ENCODE measurements at regions not wholly inside any gene's neighbourhood (a gene's known extent, or its start where the extent isn't known, plus 50 kb on each side); places are given as distances from the start of the nearest gene placed in this dataset.

DNA sequence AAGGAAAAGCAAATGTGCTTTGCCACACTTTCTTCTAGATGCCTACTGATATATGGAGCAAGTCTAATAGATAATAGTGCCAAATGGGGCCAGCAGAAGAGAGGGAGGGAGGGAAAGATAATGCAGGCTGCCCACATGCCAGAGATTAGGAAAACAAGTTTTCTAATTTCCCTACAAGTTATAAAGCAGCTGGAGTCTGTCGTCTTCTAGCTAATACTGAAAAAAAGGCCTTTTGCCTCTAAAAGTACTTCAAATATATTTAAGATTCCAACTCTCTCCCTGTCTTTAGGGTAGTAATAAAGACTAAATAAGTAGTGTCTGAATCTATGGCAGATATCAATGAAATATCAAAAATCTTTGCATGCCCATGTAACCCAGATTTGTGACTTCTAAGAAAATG lies 632.0 kb upstream of the MIR17HG start:
- no peaks in the 10 kb centered on the region for H3K36me3 ChIP-seq
- H3K27me3 ChIP-seq = no peaks in the 10 kb centered on the region
- no peak overlapping the region for H3K27ac ChIP-seq
- no peak overlapping the region for H3K4me3 ChIP-seq
- no peaks in the 10 kb centered on the region for H3K9me3 ChIP-seq
- TF ChIP-seq, protein P1, sequence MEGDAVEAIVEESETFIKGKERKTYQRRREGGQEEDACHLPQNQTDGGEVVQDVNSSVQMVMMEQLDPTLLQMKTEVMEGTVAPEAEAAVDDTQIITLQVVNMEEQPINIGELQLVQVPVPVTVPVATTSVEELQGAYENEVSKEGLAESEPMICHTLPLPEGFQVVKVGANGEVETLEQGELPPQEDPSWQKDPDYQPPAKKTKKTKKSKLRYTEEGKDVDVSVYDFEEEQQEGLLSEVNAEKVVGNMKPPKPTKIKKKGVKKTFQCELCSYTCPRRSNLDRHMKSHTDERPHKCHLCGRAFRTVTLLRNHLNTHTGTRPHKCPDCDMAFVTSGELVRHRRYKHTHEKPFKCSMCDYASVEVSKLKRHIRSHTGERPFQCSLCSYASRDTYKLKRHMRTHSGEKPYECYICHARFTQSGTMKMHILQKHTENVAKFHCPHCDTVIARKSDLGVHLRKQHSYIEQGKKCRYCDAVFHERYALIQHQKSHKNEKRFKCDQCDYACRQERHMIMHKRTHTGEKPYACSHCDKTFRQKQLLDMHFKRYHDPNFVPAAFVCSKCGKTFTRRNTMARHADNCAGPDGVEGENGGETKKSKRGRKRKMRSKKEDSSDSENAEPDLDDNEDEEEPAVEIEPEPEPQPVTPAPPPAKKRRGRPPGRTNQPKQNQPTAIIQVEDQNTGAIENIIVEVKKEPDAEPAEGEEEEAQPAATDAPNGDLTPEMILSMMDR (IDR thresholded peaks at IDR 0.05) = no peak
- DNase-seq (ENCODE audit: low spot score) = no peak
- H3K4me1 ChIP-seq = peaks cover 0 to 8% of the 10 kb centered on the region in 2 donors

GRCh38 chr13:90717451-90717936 lies 630.0 kb upstream of the MIR17HG start:
- TF ChIP-seq, protein P1 (IDR thresholded peaks at IDR 0.05) = no peak
- DNase-seq (ENCODE audit: low spot score) = no peak
- H3K27me3 ChIP-seq = no peaks in the 10 kb centered on the region
- no peaks in the 10 kb centered on the region for H3K9me3 ChIP-seq
- H3K4me3 ChIP-seq = no peak overlapping the region
- H3K27ac ChIP-seq = no peak overlapping the region
- H3K36me3 ChIP-seq = no peaks in the 10 kb centered on the region
- H3K4me1 ChIP-seq = peaks cover 0 to 8% of the 10 kb centered on the region in 2 donors

DNA sequence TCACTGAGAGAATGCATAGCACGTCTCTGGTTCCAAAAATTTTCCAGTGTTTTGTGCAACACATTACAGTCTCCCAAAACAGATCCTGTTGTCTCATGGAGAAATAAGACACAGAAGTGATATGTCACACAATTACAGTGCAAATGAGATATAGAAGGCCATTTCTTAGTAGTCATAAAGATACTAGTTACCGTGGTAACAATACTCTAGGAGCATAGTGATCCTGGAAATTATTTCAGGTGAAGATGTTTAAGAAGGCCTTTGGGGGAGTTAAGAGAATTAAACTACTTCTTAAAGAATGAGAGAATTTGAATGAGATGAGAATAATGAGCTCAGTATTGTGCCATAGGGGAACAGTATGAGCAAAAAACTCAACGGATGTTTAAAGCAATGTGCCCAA lies 628.0 kb upstream of the MIR17HG start:
- H3K4me3 ChIP-seq = no peak overlapping the region
- DNase-seq (ENCODE audit: low spot score) = no peak
- H3K36me3 ChIP-seq = no peaks in the 10 kb centered on the region
- H3K27ac ChIP-seq = no peak overlapping the region
- TF ChIP-seq, protein P1 (IDR thresholded peaks at IDR 0.05) = no peak
- no peaks in the 10 kb centered on the region for H3K9me3 ChIP-seq
- H3K4me1 ChIP-seq = peaks cover 0 to 8% of the 10 kb centered on the region in 2 donors
- no peaks in the 10 kb centered on the region for H3K27me3 ChIP-seq

DNA sequence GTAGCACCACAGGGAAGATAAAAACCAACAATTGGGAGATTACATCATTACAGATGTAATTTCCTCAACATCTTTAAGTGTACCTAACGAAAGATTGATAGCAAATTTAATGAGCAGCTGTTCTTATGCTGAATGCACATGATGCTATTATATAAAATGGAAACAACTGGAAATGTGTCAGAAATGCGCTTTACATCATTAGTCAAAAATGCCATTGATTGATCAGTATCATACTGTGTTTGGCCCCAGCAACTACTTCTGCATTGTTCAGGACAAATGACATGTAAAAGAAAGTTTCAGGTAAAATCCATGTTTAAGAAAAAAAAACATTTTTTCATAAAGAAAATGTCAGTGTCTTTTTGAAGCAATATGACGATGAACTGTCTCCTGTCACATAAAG lies 625.5 kb upstream of the MIR17HG start:
- Histone ChIP-seq H3K36me3 (no peaks in the 10 kb centered on the region), H3K4me1 (peaks cover 0 to 8% of the 10 kb centered on the region in 2 donors)

GRCh38 chr13:90723381-90723780 lies 624.1 kb upstream of the MIR17HG start:
- TF ChIP-seq, protein P1 (IDR thresholded peaks at IDR 0.05) = no peak
- H3K27ac ChIP-seq = no peak overlapping the region
- H3K36me3 ChIP-seq = no peaks in the 10 kb centered on the region
- H3K4me1 ChIP-seq = no peaks in the 10 kb centered on the region
- no peak overlapping the region for H3K4me3 ChIP-seq
- no peak for DNase-seq (ENCODE audit: low spot score)
- no peaks in the 10 kb centered on the region for H3K9me3 ChIP-seq
- H3K27me3 ChIP-seq = no peaks in the 10 kb centered on the region

More for the DNA sequence above, 625.5 kb upstream of the MIR17HG start:
- no peak for DNase-seq (ENCODE audit: low spot score)
- Histone ChIP-seq H3K27me3 (no peaks in the 10 kb centered on the region), H3K4me3 (no peak overlapping the region), H3K27ac (no peak overlapping the region), H3K9me3 (no peaks in the 10 kb centered on the region)
- TF ChIP-seq, protein P1 (IDR thresholded peaks at IDR 0.05) = no peak

GRCh38 chr13:90726375-90726774 lies 621.1 kb upstream of the MIR17HG start:
- TF ChIP-seq, protein P1 (IDR thresholded peaks at IDR 0.05) = no peak

More at GRCh38 chr13:90726375-90726774, 621.1 kb upstream of the MIR17HG start:
- no peak overlapping the region for H3K4me3 ChIP-seq
- H3K36me3 ChIP-seq = no peaks in the 10 kb centered on the region
- H3K4me1 ChIP-seq = no peaks in the 10 kb centered on the region
- no peak overlapping the region for H3K27ac ChIP-seq
- no peaks in the 10 kb centered on the region for H3K27me3 ChIP-seq
- DNase-seq (ENCODE audit: low spot score) = no peak
- H3K9me3 ChIP-seq = no peaks in the 10 kb centered on the region

Measured in right atrium auricular region (tissue), 2 donors.